ENCODE measurements at regions not wholly inside any gene's neighbourhood (a gene's known extent, or its start where the extent isn't known, plus 50 kb on each side); places are given as distances from the start of the nearest gene placed in this dataset.

GRCh38 chr14:38592764-38593442, 337.0 kb upstream of the CLEC14A start:
- TF ChIP-seq RFX5 (IDR thresholded peaks at IDR 0.05; ENCODE audit: borderline replicate concordance, low read depth, low read length), result no peak
- TF ChIP-seq EZH2 (IDR thresholded peaks at IDR 0.05; ENCODE audit: low read depth, low read length, severe bottlenecking), result no peak
- TF ChIP-seq, protein P1, sequence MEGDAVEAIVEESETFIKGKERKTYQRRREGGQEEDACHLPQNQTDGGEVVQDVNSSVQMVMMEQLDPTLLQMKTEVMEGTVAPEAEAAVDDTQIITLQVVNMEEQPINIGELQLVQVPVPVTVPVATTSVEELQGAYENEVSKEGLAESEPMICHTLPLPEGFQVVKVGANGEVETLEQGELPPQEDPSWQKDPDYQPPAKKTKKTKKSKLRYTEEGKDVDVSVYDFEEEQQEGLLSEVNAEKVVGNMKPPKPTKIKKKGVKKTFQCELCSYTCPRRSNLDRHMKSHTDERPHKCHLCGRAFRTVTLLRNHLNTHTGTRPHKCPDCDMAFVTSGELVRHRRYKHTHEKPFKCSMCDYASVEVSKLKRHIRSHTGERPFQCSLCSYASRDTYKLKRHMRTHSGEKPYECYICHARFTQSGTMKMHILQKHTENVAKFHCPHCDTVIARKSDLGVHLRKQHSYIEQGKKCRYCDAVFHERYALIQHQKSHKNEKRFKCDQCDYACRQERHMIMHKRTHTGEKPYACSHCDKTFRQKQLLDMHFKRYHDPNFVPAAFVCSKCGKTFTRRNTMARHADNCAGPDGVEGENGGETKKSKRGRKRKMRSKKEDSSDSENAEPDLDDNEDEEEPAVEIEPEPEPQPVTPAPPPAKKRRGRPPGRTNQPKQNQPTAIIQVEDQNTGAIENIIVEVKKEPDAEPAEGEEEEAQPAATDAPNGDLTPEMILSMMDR (IDR thresholded peaks at IDR 0.05; ENCODE audit: control extremely low read depth in 1 of 3, insufficient read depth in 1 of 3, low read depth in 1 of 3, low read length in 3 of 3), result no peak
- no peak for TF ChIP-seq FOSL1 (IDR thresholded peaks at IDR 0.05; ENCODE audit: insufficient read depth, low read depth, low read length)
- TF ChIP-seq SP1 (IDR thresholded peaks at IDR 0.05; ENCODE audit: low read depth, low read length), result no peak
- no peak for TF ChIP-seq MAX (IDR thresholded peaks at IDR 0.05)
- no peak for TF ChIP-seq POLR2A (IDR thresholded peaks at IDR 0.05; ENCODE audit: control extremely low read depth in 1 of 2, low read depth in 2 of 2, low read length in 2 of 2)
- no peak for TF ChIP-seq GABPA (IDR thresholded peaks at IDR 0.05; ENCODE audit: borderline replicate concordance, insufficient read depth, low read length)
- TF ChIP-seq, protein P2, sequence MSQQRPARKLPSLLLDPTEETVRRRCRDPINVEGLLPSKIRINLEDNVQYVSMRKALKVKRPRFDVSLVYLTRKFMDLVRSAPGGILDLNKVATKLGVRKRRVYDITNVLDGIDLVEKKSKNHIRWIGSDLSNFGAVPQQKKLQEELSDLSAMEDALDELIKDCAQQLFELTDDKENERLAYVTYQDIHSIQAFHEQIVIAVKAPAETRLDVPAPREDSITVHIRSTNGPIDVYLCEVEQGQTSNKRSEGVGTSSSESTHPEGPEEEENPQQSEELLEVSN (IDR thresholded peaks at IDR 0.05), result no peak
- no peak for TF ChIP-seq NRF1 (IDR thresholded peaks at IDR 0.05; ENCODE audit: low read depth, low read length)

Data from H1 (cell line).